GM23338 (cell line): ENCODE measurements at regions not wholly inside any gene's neighbourhood (a gene's known extent, or its start where the extent isn't known, plus 50 kb on each side); places are given as distances from the start of the nearest gene placed in this dataset.

Experiments used
- CREB1 ChIP-seq: fragments of 250-450 bp; sonication (Bioruptor Pico); IDR thresholded peaks from 2 replicates; pipeline ENCODE4 v1.5.0; 2020; ENCODE audit warnings: low read depth, mild to moderate bottlenecking, moderate library complexity
- EZH2 ChIP-seq: fragments of 200-600 bp; sonication (generic); IDR thresholded peaks from one replicate; pipeline ENCODE4 v1.8.0; 2017; ENCODE audit warnings: antibody characterized with exemption, mild to moderate bottlenecking, low read depth; ENCODE audit not compliant: unreplicated experiment
- EZH2phosphoT487 ChIP-seq: fragments of 200-600 bp; sonication (generic); IDR thresholded peaks from one replicate; pipeline ENCODE4 v1.8.1; 2018; ENCODE audit warnings: antibody characterized with exemption; ENCODE audit not compliant: unreplicated experiment
- JUNB ChIP-seq: IDR thresholded peaks from one replicate; pipeline ENCODE4 v1.6.1; 2016; ENCODE audit warnings: antibody characterized with exemption; ENCODE audit not compliant: unreplicated experiment
- NANOG ChIP-seq: IDR thresholded peaks from 2 replicates; pipeline ENCODE4 v1.6.1; 2016; ENCODE audit warnings: antibody characterized with exemption, borderline replicate concordance
- POLR2AphosphoS5 ChIP-seq: IDR thresholded peaks from 2 replicates; pipeline ENCODE4 v1.6.1; 2016; ENCODE audit warnings: antibody characterized with exemption, low read depth
- STAT1 ChIP-seq: IDR thresholded peaks from one replicate; pipeline ENCODE4 v1.6.1; 2016; ENCODE audit warnings: antibody characterized with exemption; ENCODE audit not compliant: unreplicated experiment
- ZNF114 ChIP-seq: fragments of 250-450 bp; sonication (Bioruptor Pico); IDR thresholded peaks from 2 replicates; pipeline ENCODE4 v1.5.0; 2020; ENCODE audit warnings: mild to moderate bottlenecking, moderate library complexity
- ZNF331 ChIP-seq: fragments of 250-450 bp; sonication (Bioruptor Pico); IDR thresholded peaks from 2 replicates; pipeline ENCODE4 v1.5.0; 2020; ENCODE audit warnings: low read depth, mild to moderate bottlenecking, moderate library complexity
- ZNF462 ChIP-seq: fragments of 250-450 bp; sonication (Bioruptor Pico); IDR thresholded peaks from 2 replicates; pipeline ENCODE4 v1.5.0; 2020; ENCODE audit warnings: mild to moderate bottlenecking, moderate library complexity
- TF ChIP-seq, protein P1 (sequence below), 2 experiments: fragments of 200-600 bp in 1 of 2; sonication (generic) in 1 of 2; conservative IDR thresholded peaks; 2 replicates each; pipeline versions ENCODE4 v1.5.1 to v1.6.1; 2016 to 2017; ENCODE audit warnings: antibody characterized with exemption in 2 of 2, low read depth in 2 of 2, mild to moderate bottlenecking in 2 of 2, moderate library complexity in 1 of 2
- TF ChIP-seq, protein P2 (sequence below): IDR thresholded peaks from one replicate; pipeline ENCODE4 v1.6.1; 2018; ENCODE audit warnings: antibody characterized with exemption; ENCODE audit not compliant: unreplicated experiment
- TF ChIP-seq, protein P3 (sequence below): IDR thresholded peaks from 2 replicates; pipeline ENCODE4 v1.6.1; 2016; ENCODE audit warnings: antibody characterized with exemption

DNA sequence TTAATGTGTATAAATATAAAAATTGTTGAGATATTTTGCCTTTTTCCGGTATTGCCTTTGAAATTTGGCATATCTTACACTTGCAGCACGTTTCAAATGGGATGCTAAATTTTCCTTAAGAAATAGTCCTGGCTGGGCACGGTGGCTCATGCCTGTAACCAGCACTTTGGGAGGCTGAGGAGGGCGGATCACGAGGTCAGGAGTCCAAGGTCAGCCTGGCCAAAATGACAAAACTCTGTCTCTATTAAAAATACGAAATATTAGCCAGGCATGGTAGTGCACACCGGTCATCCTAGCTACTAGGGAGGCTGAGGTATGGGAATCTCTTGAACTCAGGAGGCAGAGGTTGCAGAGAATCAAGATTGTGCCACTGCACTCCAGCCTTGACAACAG, 220.2 kb downstream of the PTEN start:
- TF ChIP-seq EZH2phosphoT487 (no peak), EZH2 (no peak), CREB1 (CRISPR knock-in tag) (no peak), POLR2AphosphoS5 (no peak), STAT1 (no peak), JUNB (no peak), ZNF331 (CRISPR knock-in tag) (no peak), ZNF114 (CRISPR knock-in tag) (no peak), ZNF462 (CRISPR knock-in tag) (no peak), NANOG (no peak)
- TF ChIP-seq, protein P1, sequence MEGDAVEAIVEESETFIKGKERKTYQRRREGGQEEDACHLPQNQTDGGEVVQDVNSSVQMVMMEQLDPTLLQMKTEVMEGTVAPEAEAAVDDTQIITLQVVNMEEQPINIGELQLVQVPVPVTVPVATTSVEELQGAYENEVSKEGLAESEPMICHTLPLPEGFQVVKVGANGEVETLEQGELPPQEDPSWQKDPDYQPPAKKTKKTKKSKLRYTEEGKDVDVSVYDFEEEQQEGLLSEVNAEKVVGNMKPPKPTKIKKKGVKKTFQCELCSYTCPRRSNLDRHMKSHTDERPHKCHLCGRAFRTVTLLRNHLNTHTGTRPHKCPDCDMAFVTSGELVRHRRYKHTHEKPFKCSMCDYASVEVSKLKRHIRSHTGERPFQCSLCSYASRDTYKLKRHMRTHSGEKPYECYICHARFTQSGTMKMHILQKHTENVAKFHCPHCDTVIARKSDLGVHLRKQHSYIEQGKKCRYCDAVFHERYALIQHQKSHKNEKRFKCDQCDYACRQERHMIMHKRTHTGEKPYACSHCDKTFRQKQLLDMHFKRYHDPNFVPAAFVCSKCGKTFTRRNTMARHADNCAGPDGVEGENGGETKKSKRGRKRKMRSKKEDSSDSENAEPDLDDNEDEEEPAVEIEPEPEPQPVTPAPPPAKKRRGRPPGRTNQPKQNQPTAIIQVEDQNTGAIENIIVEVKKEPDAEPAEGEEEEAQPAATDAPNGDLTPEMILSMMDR (conservative IDR thresholded peaks at IDR 0.05; ENCODE audit: low read depth in 2 of 2) = no peak
- TF ChIP-seq, protein P2, sequence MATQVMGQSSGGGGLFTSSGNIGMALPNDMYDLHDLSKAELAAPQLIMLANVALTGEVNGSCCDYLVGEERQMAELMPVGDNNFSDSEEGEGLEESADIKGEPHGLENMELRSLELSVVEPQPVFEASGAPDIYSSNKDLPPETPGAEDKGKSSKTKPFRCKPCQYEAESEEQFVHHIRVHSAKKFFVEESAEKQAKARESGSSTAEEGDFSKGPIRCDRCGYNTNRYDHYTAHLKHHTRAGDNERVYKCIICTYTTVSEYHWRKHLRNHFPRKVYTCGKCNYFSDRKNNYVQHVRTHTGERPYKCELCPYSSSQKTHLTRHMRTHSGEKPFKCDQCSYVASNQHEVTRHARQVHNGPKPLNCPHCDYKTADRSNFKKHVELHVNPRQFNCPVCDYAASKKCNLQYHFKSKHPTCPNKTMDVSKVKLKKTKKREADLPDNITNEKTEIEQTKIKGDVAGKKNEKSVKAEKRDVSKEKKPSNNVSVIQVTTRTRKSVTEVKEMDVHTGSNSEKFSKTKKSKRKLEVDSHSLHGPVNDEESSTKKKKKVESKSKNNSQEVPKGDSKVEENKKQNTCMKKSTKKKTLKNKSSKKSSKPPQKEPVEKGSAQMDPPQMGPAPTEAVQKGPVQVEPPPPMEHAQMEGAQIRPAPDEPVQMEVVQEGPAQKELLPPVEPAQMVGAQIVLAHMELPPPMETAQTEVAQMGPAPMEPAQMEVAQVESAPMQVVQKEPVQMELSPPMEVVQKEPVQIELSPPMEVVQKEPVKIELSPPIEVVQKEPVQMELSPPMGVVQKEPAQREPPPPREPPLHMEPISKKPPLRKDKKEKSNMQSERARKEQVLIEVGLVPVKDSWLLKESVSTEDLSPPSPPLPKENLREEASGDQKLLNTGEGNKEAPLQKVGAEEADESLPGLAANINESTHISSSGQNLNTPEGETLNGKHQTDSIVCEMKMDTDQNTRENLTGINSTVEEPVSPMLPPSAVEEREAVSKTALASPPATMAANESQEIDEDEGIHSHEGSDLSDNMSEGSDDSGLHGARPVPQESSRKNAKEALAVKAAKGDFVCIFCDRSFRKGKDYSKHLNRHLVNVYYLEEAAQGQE = no peak
- TF ChIP-seq, protein P3, sequence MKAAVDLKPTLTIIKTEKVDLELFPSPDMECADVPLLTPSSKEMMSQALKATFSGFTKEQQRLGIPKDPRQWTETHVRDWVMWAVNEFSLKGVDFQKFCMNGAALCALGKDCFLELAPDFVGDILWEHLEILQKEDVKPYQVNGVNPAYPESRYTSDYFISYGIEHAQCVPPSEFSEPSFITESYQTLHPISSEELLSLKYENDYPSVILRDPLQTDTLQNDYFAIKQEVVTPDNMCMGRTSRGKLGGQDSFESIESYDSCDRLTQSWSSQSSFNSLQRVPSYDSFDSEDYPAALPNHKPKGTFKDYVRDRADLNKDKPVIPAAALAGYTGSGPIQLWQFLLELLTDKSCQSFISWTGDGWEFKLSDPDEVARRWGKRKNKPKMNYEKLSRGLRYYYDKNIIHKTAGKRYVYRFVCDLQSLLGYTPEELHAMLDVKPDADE = no peak
